T-cell (primary cell): ENCODE measurements at regions not wholly inside any gene's neighbourhood (a gene's known extent, or its start where the extent isn't known, plus 50 kb on each side); places are given as distances from the start of the nearest gene placed in this dataset.

ENCODE experiments used
- ATAC-seq, 4 experiments: fragments of 200-7000 bp in 3 of 4; fragments of 150-1000 bp in 1 of 4; cut with Tn5 transposase; replicated peaks in 1 of 4; 1 replicate in 3 of 4; 2 replicates in 1 of 4; pipeline ENCODE4 v1.10.0; 2021; ENCODE audit warnings: moderate library complexity in 3 of 4, mild to moderate bottlenecking in 2 of 4, moderate number of reproducible peaks in 1 of 4
- CTCF ChIA-PET, 2 donors: fragments of 300-600 bp; sonication (Branson Sonifier 250); formaldehyde crosslinking; loops; one replicate each; lab custom pipeline; 2022; ENCODE audit warnings: antibody characterized with exemption in 2 of 2; lab: Charles Lee
- POLR2A ChIA-PET, 2 donors: fragments of 300-600 bp; sonication (Branson Sonifier 250); formaldehyde crosslinking; loops; one replicate each; lab custom pipeline; 2022; ENCODE audit warnings: antibody characterized with exemption in 2 of 2; lab: Charles Lee
- DNase-seq, 35 experiments: peaks; one replicate each; pipeline versions ENCODE4 v3.0.0 to v3.0.0-alpha.2; 2013 to 2023
- H3K27ac ChIP-seq: one replicate; pipeline ENCODE4 v1.5.1; 2013; ENCODE audit warnings: low read length
- H3K27me3 ChIP-seq, 2 experiments: replicated peaks in 1 of 2; 1 replicate in 1 of 2; 2 replicates in 1 of 2; pipeline versions ENCODE4 v1.6.1 to v1.7.0; 2013; ENCODE audit warnings: low read length in 1 of 2, mixed read lengths in 1 of 2; ENCODE audit not compliant: control insufficient read depth in 2 of 2, insufficient read depth in 2 of 2; ENCODE audit errors: extremely low read depth in 1 of 2
- H3K36me3 ChIP-seq, 2 donors: 1 replicate in 1 of 2; 2 replicates in 1 of 2; pipeline versions ENCODE4 v1.6.1 to v1.7.0; 2013; ENCODE audit warnings: low read length in 1 of 2; ENCODE audit not compliant: control insufficient read depth in 2 of 2, insufficient read depth in 1 of 2; ENCODE audit errors: extremely low read depth in 1 of 2
- H3K4me1 ChIP-seq, 2 experiments: 1 replicate in 1 of 2; 2 replicates in 1 of 2; pipeline versions ENCODE4 v1.6.1 to v1.7.0; 2013; ENCODE audit warnings: low read length in 2 of 2, mixed read lengths in 1 of 2; ENCODE audit not compliant: insufficient read depth in 2 of 2, control insufficient read depth in 1 of 2; ENCODE audit errors: extremely low read depth in 1 of 2
- H3K4me3 ChIP-seq, 2 donors: 1 replicate in 1 of 2; 2 replicates in 1 of 2; pipeline versions ENCODE4 v1.5.1 to v1.7.0; 2013; ENCODE audit warnings: mild to moderate bottlenecking in 2 of 2, low read length in 1 of 2, moderate library complexity in 1 of 2; ENCODE audit not compliant: control insufficient read depth in 1 of 2; ENCODE audit errors: extremely low read depth in 1 of 2
- H3K9me3 ChIP-seq: 2 replicates; pipeline ENCODE4 v1.7.0; 2013
- H3K27ac Mint-ChIP-seq, 2 donors: one replicate each; pipeline ENCODE4 v1.8.0; 2020 to 2021; ENCODE audit warnings: mild to moderate bottlenecking in 2 of 2, mixed read lengths in 2 of 2
- H3K27me3 Mint-ChIP-seq, 2 donors: one replicate each; pipeline ENCODE4 v1.8.0; 2021 to 2022; ENCODE audit warnings: mixed read lengths in 2 of 2
- H3K36me3 Mint-ChIP-seq: one replicate; pipeline ENCODE4 v1.8.0; 2021; ENCODE audit warnings: mixed read lengths
- H3K4me1 Mint-ChIP-seq, 3 donors: one replicate each; pipeline ENCODE4 v1.8.0; 2020 to 2022; ENCODE audit warnings: mixed read lengths in 3 of 3, mild to moderate bottlenecking in 1 of 3
- H3K4me3 Mint-ChIP-seq, 3 donors: one replicate each; pipeline ENCODE4 v1.8.0; 2020 to 2022; ENCODE audit warnings: mild to moderate bottlenecking in 3 of 3, mixed read lengths in 3 of 3, moderate library complexity in 3 of 3
- H3K9me3 Mint-ChIP-seq, 3 donors: one replicate each; pipeline ENCODE4 v1.8.0; 2020 to 2022; ENCODE audit warnings: mixed read lengths in 3 of 3
- WGBS: methylation state at CpG from one replicate; pipeline ENCODE4 v1.1.5; 2013; ENCODE audit warnings: missing lambda C conversion rate; ENCODE audit not compliant: insufficient coverage; 5-methylcytosine and 5-hydroxymethylcytosine counted together

- Mint-ChIP-seq H3K27ac (no peak overlapping the region), H3K4me3 (no peak overlapping the region), H3K36me3 (no peaks in the 10 kb centered on the region), H3K4me1 (no peaks in the 10 kb centered on the region), H3K27me3 (peaks cover 0 to 2% of the 10 kb centered on the region in 2 donors), H3K9me3 (no peaks in the 10 kb centered on the region)
- no peak overlapping the region for H3K4me3 ChIP-seq
- POLR2A ChIA-PET = no interaction called here
- no peaks in the 10 kb centered on the region for H3K27me3 ChIP-seq
- H3K36me3 ChIP-seq = no peaks in the 10 kb centered on the region
- CTCF ChIA-PET = no interaction called here
- ATAC-seq (no peak), DNase-seq (no peak)
- no peaks in the 10 kb centered on the region for H3K4me1 ChIP-seq
- no peak overlapping the region for H3K27ac ChIP-seq
- no peaks in the 10 kb centered on the region for H3K9me3 ChIP-seq
- WGBS = 89% methylated on average over 2 of the region's 2 CpGs
These were observed 334.3 kb downstream of the ICE1 start for GRCh38 chr5:5756762-5757161.

- no peak overlapping the region for H3K4me3 Mint-ChIP-seq
- no peaks in the 10 kb centered on the region for H3K4me1 Mint-ChIP-seq
- Histone ChIP-seq H3K27me3 (no peaks in the 10 kb centered on the region), H3K4me1 (no peaks in the 10 kb centered on the region), H3K4me3 (no peak overlapping the region), H3K27ac (no peak overlapping the region), H3K9me3 (no peaks in the 10 kb centered on the region), H3K36me3 (no peaks in the 10 kb centered on the region)
- ChIA-PET POLR2A (no interaction called here), CTCF (no interaction called here)
- peaks cover 0 to 3% of the 10 kb centered on the region in 2 donors for H3K27me3 Mint-ChIP-seq
- WGBS = no CpG with 5 or more reads among the region's 2 CpGs
- no peak overlapping the region for H3K27ac Mint-ChIP-seq
- DNase-seq = no peak
- no peaks in the 10 kb centered on the region for H3K36me3 Mint-ChIP-seq
- no peaks in the 10 kb centered on the region for H3K9me3 Mint-ChIP-seq
- no peak for ATAC-seq
These were observed 333.4 kb downstream of the ICE1 start for GRCh38 chr5:5755888-5756287.

- Mint-ChIP-seq H3K9me3 (no peaks in the 10 kb centered on the region), H3K36me3 (no peaks in the 10 kb centered on the region), H3K4me3 (no peak overlapping the region), H3K27me3 (peaks cover 5 to 8% of the 10 kb centered on the region in 2 donors), H3K4me1 (no peaks in the 10 kb centered on the region), H3K27ac (no peak overlapping the region)
- DNase-seq = no peak
- no CpG with 5 or more reads among the region's 2 CpGs for WGBS
- H3K4me3 ChIP-seq = no peak overlapping the region
- no peak overlapping the region for H3K27ac ChIP-seq
- ATAC-seq = no peak
- CTCF ChIA-PET = no interaction called here
- no peaks in the 10 kb centered on the region for H3K4me1 ChIP-seq
- H3K36me3 ChIP-seq = no peaks in the 10 kb centered on the region
- no peaks in the 10 kb centered on the region for H3K27me3 ChIP-seq
- POLR2A ChIA-PET = no interaction called here
- no peaks in the 10 kb centered on the region for H3K9me3 ChIP-seq
These were observed 330.4 kb downstream of the ICE1 start for GRCh38 chr5:5752844-5753243.

GRCh38 chr5:5751987-5752386 is 329.5 kb downstream of the ICE1 start:
- Mint-ChIP-seq H3K9me3 (no peaks in the 10 kb centered on the region), H3K27me3 (peaks cover 5 to 8% of the 10 kb centered on the region in 2 donors), H3K27ac (no peak overlapping the region), H3K36me3 (no peaks in the 10 kb centered on the region), H3K4me1 (no peaks in the 10 kb centered on the region), H3K4me3 (no peak overlapping the region)
- H3K36me3 ChIP-seq = no peaks in the 10 kb centered on the region
- ChIA-PET CTCF (no interaction called here), POLR2A (no interaction called here)
- H3K27me3 ChIP-seq = no peaks in the 10 kb centered on the region
- ATAC-seq = no peak
- H3K27ac ChIP-seq = no peak overlapping the region
- WGBS = 96% methylated on average over 4 of the region's 7 CpGs
- H3K4me3 ChIP-seq = no peak overlapping the region
- H3K4me1 ChIP-seq = no peaks in the 10 kb centered on the region
- no peak for DNase-seq
- H3K9me3 ChIP-seq = no peaks in the 10 kb centered on the region

- Histone ChIP-seq H3K27ac (no peak overlapping the region), H3K36me3 (no peaks in the 10 kb centered on the region), H3K9me3 (no peaks in the 10 kb centered on the region), H3K27me3 (no peaks in the 10 kb centered on the region), H3K4me3 (no peak overlapping the region), H3K4me1 (no peaks in the 10 kb centered on the region)
- no peak for ATAC-seq
- Mint-ChIP-seq H3K9me3 (peaks cover 0 to 3% (median 0%) of the 10 kb centered on the region in 3 donors), H3K36me3 (no peaks in the 10 kb centered on the region), H3K4me3 (no peak overlapping the region), H3K27ac (no peak overlapping the region), H3K27me3 (peaks cover 5 to 8% of the 10 kb centered on the region in 2 donors), H3K4me1 (no peaks in the 10 kb centered on the region)
- 30% methylated on average over 1 of the region's 4 CpGs for WGBS
- CTCF ChIA-PET = no interaction called here
- no peak for DNase-seq
- POLR2A ChIA-PET = no interaction called here
These were observed 329.0 kb downstream of the ICE1 start for GRCh38 chr5:5751498-5751897.

GRCh38 chr5:5741418-5741817 is 318.9 kb downstream of the ICE1 start:
- peaks cover 19 to 32% (median 32%) of the 10 kb centered on the region in 3 donors for H3K9me3 Mint-ChIP-seq
- H3K27me3 Mint-ChIP-seq = no peaks in the 10 kb centered on the region
- no peak overlapping the region for H3K27ac Mint-ChIP-seq
- Histone ChIP-seq H3K36me3 (no peaks in the 10 kb centered on the region), H3K4me3 (no peak overlapping the region), H3K27me3 (no peaks in the 10 kb centered on the region), H3K4me1 (no peaks in the 10 kb centered on the region), H3K27ac (no peak overlapping the region), H3K9me3 (no peaks in the 10 kb centered on the region)
- no peak for DNase-seq
- no peaks in the 10 kb centered on the region for H3K4me1 Mint-ChIP-seq
- ATAC-seq = no peak
- CTCF ChIA-PET = no interaction called here
- H3K4me3 Mint-ChIP-seq = no peak overlapping the region
- POLR2A ChIA-PET = no interaction called here
- H3K36me3 Mint-ChIP-seq = no peaks in the 10 kb centered on the region

GRCh38 chr5:5739490-5739945 is 317.0 kb downstream of the ICE1 start:
- H3K4me1 Mint-ChIP-seq = no peaks in the 10 kb centered on the region
- CTCF ChIA-PET = no interaction called here
- Histone ChIP-seq H3K4me1 (no peaks in the 10 kb centered on the region), H3K4me3 (no peak overlapping the region), H3K36me3 (no peaks in the 10 kb centered on the region), H3K9me3 (no peaks in the 10 kb centered on the region), H3K27me3 (no peaks in the 10 kb centered on the region), H3K27ac (no peak overlapping the region)
- no CpG with 5 or more reads among the region's 3 CpGs for WGBS
- H3K9me3 Mint-ChIP-seq = peaks cover 9 to 18% (median 15%) of the 10 kb centered on the region in 3 donors
- H3K36me3 Mint-ChIP-seq = no peaks in the 10 kb centered on the region
- DNase-seq = no peak
- peaks cover 6 to 10% of the 10 kb centered on the region in 2 donors for H3K27me3 Mint-ChIP-seq
- no peak overlapping the region for H3K27ac Mint-ChIP-seq
- POLR2A ChIA-PET = interaction anchor here in 1 of 2 donors (0.6 kb wide), 1 partner anchor 362 kb away, joined by 4 read pairs; no protein-coding TSS in a partner anchor
- no peak overlapping the region for H3K4me3 Mint-ChIP-seq
- no peak for ATAC-seq
